ENCODE measurements at regions not wholly inside any gene's neighbourhood (a gene's known extent, or its start where the extent isn't known, plus 50 kb on each side); places are given as distances from the start of the nearest gene placed in this dataset.
"Not testable (repeated sequence)": the region's sequence is repeated elsewhere in the genome, so short reads cannot be mapped to it uniquely, and the experiment has no call there.

DNA sequence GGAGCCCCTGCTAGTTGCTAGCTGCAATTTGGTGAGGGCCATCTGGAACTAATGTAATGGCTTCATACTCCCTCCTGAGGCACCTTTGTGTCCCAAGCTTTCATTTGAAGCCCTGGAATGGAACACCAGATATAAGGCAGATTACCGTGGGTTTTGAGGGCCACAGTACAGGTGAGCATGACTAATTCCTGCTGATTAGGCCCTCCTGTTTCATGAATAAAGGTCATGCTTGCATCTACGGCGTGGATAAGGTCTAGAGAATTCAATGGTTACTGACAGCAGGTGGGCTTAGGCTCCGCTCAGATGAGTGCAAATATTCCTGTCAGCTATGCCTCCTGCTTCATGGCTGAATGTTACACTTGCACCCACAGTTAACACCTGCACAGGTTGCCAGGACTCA, 495.4 kb downstream of the NAP1L3 start:
- FAIRE-seq: no peak
- TF ChIP-seq, protein P1, sequence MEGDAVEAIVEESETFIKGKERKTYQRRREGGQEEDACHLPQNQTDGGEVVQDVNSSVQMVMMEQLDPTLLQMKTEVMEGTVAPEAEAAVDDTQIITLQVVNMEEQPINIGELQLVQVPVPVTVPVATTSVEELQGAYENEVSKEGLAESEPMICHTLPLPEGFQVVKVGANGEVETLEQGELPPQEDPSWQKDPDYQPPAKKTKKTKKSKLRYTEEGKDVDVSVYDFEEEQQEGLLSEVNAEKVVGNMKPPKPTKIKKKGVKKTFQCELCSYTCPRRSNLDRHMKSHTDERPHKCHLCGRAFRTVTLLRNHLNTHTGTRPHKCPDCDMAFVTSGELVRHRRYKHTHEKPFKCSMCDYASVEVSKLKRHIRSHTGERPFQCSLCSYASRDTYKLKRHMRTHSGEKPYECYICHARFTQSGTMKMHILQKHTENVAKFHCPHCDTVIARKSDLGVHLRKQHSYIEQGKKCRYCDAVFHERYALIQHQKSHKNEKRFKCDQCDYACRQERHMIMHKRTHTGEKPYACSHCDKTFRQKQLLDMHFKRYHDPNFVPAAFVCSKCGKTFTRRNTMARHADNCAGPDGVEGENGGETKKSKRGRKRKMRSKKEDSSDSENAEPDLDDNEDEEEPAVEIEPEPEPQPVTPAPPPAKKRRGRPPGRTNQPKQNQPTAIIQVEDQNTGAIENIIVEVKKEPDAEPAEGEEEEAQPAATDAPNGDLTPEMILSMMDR (IDR thresholded peaks at IDR 0.05; ENCODE audit: insufficient read depth, missing control alignments): no peak

GRCh38 chrX:93169771-93170170, 503.6 kb downstream of the NAP1L3 start:
- TF ChIP-seq, protein P1 (IDR thresholded peaks at IDR 0.05; ENCODE audit: insufficient read depth, missing control alignments): no peak
- FAIRE-seq: no peak
- no peak for DNase-seq (ENCODE audit: insufficient read length, low spot score)

More for the DNA sequence above, 495.4 kb downstream of the NAP1L3 start:
- DNase-seq (ENCODE audit: insufficient read length, low spot score): no peak

DNA sequence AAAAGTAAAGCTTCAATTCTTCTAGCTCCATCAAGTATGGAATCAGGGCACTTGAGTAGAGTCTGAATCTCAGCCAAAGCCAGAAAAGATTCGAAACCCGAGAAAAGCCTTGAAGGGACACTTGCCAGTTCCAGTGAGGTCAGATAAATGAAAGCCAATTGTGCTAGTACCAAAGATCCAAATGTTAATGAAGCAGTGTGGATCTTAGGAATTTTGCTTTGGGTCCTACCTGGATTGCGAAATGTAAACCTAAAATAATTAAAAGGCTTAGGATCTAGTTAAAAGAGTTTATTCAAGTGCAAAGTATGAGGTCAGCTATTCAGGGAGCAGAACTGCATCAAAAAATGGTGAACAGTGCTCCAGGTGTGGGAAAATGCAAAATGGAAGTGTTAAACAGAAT, 552.6 kb downstream of the NAP1L3 start:
- TF ChIP-seq, protein P1 (IDR thresholded peaks at IDR 0.05; ENCODE audit: insufficient read depth, missing control alignments): no peak
- FAIRE-seq (peak; percentile 6), DNase-seq (ENCODE audit: insufficient read length, low spot score) (no peak)

DNA sequence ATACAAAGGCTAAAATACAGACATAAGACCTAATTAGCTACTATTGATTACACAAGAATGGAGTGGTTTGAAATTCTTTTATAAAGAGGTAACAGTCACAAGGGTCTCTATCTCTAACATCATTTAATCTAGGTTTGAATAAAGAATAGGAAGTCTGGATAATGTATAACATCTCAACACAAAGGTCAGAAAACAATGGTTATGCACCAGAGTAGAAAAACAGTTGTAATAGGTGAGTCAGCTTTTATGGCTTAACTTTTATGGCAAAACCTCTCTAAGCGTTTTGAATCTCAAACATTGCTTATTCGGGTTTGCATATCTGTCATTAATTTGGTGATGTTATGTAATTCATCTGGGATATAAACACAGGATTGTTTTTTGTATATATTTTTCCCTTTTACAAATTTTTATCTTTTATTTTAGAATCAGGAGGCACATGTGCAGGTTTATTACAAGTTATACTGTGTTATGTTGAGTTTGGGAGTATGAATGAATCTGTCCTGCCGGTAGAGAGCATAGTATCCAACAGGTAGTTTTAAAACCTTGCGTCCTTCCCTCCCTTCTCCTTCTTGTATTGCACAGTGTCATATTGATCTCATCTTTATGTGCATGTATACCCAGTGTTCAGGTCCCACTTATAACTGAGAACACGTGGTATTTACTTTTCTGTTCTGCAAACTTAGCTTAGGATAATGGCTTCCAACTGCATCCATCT, 569.9 kb downstream of the NAP1L3 start:
- not testable (repeated sequence) for DNase-seq (ENCODE audit: insufficient read length, low spot score); FAIRE-seq

GRCh38 chrX:93095535-93095934, 577.8 kb downstream of the NAP1L3 start:
- FAIRE-seq; DNase-seq (ENCODE audit: insufficient read length, low spot score): not testable (repeated sequence)

GRCh38 chrX:93078906-93079305, 594.5 kb downstream of the NAP1L3 start:
- not testable (repeated sequence) for DNase-seq (ENCODE audit: insufficient read length, low spot score); FAIRE-seq

DNA sequence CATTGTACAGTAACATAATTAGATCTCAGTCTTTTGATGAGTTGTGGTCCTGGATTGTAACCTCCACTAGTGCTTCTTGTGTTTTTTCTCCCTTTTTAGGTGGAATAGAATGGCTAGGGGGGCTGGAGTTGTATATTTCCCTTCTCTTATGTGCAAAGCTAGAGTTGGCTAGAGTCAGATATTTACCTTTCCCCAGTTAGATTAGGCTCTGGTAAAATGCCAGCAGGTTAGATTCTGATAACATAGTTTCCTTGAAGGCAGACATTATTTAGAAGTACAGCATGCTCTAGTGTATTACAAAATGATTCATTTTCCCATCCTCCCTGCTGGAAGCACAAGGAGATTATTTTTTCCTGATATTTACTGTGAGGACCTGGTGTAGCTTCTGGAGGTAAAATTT, 618.1 kb downstream of the NAP1L3 start:
- DNase-seq (ENCODE audit: insufficient read length, low spot score); FAIRE-seq: not testable (repeated sequence)

DNA sequence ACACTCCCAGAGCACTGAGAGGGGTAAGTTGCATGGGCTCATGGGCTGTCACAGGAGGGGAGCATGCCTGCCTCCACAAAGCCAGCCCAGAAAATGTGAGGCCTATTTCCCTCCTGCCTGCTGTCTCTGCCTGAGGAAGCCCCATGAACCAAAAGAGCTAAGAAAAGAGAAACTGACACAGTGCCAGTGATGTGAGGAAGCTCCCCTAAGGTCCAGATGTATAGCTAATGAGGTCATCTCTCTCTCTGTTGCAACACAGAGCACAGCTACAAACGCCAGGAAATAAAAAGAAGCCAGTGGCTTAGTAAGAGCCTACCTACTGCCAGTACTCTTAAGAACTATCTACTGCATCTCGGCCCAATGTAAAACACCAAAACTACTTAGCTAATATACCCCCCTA, 653.5 kb downstream of the NAP1L3 start:
- FAIRE-seq: not testable (repeated sequence)

DNA sequence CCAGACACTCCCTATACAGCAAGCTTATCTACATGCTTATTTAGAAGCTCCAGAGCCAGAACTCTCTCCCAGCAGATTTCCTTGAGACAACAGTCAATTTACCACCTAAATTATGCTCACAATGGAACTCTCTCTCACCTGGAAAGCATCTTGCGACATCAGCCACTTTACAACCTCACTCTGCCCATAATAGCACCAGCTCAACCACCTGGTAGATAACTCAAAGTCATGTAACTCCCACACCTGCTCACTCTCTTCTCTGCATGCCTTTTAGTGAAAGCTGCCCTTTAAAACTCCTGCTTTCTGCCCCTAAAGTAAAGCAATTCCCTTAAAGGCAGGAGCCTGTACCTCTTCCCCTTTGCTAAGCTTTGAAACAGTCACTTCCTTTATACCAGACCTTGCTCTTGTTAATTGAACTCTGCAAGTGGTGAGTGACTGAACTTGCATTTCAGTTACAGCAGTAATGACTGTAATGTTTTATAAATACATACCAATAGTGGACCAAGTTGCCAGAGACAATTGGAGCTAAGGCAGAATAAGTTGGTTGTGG, 658.8 kb downstream of the NAP1L3 start:
- FAIRE-seq; DNase-seq (ENCODE audit: insufficient read length, low spot score): not testable (repeated sequence)

More for the DNA sequence above, 653.5 kb downstream of the NAP1L3 start:
- not testable (repeated sequence) for DNase-seq (ENCODE audit: insufficient read length, low spot score)

Measured in D721Med (cell line).